ENCODE measurements at regions not wholly inside any gene's neighbourhood (a gene's known extent, or its start where the extent isn't known, plus 50 kb on each side); places are given as distances from the start of the nearest gene placed in this dataset.

DNA sequence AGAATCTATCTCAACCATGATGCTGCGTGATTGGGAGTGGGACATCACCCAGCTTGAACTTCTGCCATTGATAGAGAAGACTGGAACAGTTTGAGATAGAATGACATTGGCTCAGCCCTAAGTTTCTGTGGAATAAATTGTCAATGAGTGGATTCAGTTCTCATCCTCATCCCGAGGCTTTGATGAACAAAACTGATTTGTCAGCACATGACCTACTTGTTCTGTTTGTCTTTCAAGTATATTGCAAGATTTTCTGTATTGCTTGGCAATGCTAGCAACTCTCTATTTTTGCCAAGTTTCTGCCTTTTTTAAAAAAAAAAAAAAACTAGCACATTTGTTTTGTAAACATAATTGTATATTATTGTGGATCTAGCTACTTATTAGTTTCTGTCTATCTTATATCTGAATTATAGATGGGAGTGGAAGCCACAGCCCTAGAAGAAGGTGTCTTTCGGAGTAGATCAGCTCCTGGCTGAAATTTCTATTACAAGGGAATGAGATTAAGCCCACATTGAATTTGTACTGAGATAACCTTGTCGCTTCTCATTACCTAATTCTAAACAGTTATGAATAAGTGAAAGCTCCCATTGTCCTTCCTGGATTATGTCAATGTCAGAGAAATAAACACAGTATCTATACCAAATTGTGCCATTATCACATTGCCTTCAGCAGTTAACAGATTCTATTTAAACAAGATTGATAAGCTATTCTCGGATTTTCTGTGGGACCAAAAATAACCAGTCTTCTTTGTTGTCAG lies 166.1 kb downstream of the TNFSF13B start:
- no peak for DNase-seq

DNA sequence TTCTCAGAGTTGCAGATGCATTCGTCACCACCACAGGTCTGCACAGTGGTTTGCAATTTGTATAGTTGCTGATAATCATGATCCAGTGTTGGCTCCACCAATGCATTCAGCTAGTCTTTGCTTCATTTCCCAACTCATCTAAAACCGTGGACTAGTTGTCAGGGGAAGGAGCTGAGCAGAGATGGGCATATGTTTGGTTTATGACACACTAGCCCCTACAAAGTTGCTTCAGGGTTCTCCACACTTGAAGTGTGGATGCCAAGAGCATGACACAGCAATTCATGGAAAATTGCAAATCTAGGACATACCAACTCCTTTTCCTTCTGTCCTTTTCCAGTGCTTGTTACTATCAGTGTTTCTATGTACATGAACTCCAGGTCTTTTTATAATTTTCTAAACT lies 168.0 kb downstream of the TNFSF13B start:
- DNase-seq: no peak

DNA sequence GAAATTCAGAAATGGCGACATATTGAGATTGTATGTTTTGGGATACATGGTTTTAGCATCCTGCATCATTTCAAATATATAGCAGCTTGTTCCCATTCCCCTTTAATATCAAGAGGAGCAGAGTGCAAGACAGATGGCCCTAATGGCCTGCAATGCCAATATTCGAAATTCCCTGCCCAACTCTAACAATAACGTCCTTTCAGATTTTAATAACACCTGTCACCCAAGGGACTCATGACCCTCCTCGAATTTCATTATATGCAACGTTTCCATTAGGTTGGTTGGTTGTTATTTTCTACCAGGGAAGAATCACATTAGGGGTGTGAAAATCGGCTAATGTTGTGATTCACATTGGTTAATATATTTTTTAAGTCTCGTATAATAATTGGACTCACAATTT lies 170.0 kb downstream of the TNFSF13B start:
- DNase-seq: no peak

- no peak for DNase-seq
These were observed 174.9 kb downstream of the TNFSF13B start for GRCh38 chr13:108444448-108444847.

GRCh38 chr13:108448891-108449290 lies 179.4 kb downstream of the TNFSF13B start:
- DNase-seq: no peak

DNA sequence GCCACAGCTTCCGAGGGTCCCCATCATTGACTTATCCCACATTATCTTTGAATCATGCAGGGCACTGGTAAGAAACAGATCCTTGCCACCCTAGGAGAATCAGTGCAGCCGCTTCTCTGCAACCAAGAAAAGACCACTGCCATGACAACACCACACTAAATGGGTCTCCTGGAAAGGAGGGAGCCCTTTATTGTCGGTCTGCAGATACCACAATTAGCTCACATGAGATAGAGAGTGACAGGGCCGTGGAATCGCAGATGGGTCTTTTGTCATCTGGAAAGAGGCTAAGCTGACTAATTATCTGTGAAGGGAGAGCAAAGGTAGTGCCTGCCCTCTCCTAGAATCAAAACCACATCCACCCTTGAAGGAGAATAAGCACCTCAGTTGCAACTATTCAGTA lies 178.3 kb upstream of the MYO16 start:
- no peak for DNase-seq

DNA sequence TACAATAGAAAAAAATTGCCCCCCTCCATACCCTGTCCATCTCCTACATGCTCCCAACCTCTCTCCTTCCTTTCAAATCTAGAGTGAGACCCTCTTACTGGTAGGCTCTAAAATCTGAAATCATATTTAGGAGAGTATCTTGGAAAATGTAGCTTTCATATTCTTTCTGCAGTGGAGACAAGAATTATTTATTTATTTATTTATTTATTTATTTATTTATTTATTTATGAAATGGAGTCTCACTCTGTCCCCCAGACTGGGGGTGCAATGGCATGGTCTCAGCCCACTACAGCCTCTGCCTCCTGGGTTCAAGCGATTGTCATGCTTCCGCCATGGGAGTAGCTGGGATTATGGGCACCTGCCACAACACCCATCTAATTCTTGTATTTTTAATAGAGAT lies 174.1 kb upstream of the MYO16 start:
- DNase-seq: no peak

GRCh38 chr13:108460043-108460442 lies 169.4 kb upstream of the MYO16 start:
- DNase-seq: no peak

DNA sequence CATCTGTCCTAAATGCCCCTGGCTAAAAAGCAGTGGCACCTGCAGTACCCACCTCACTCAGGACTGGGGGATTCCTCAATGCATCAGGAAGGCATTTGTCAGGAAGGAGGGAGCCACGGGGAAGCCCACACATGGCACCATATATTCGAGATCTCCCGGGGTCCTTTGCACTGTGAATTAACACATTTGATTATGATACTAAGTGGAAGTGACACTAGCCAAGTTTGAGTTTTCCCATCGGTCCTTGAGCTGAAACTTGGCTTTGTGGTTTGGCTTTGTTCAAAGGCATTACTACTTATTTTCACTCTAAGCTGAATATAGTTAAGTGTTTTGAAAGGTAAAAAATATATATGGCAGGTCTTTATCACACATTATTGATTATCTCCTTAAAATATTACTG lies 168.7 kb upstream of the MYO16 start:
- no peak for DNase-seq

- no peak for DNase-seq
These were observed 166.1 kb upstream of the MYO16 start for GRCh38 chr13:108463340-108463739.

DNA sequence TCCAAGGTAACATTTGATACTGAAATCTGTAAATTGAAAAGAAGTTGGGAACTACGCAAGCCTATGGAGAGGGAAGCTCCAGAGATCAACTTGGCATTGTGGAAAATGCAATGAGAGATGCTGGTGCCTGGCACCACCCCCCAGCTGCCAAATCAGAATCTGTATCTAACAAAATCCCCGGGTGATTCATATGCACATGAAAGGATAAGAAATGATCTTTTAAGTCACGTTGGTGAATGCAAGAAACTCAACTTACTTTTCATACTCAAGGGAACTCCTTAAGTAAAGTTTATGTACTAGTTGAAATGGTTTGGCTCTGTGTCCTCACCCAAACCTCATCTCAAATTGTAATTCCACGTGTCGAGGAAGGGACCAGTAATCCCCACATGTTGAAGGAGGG lies 158.5 kb upstream of the MYO16 start:
- no peak for DNase-seq

DNA sequence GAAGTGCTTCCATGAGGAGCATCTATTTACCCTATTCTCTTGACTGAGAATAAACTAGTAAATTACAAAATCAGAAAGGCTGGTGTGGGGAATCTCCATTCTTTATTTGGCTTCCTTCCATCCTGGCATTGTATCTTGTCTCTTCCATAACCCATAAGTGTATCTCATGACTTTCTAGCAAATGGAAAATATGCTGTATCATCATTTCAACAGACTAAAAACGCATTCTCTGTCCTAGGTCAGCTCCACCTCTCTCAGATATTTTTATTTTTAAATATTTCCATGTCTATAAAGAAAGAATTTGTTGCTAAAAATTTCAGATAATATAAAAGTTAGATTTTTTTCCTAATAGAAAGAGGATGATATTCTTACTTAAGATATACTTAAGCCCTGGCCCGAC lies 154.2 kb upstream of the MYO16 start:
- DNase-seq: no peak

GRCh38 chr13:108477376-108477775 lies 152.0 kb upstream of the MYO16 start:
- no peak for DNase-seq

DNA sequence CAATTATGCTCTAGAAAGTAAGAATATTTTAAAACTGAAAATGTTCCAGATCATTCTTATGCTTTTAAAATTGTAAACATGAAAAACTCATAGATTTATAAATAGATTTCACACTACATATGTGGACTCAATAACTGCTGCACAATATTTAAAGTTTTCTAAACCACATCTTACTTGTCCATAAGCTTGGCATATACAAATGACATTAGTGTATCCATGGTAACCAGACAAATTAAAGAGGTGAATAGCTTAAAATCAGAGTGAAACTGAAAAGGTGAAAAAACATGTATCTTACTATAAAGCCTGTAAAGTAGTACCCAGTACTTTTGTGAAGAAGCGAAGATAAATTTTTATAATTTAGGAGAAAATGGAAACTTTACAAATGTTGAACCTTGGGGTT lies 151.2 kb upstream of the MYO16 start:
- no peak for DNase-seq

DNA sequence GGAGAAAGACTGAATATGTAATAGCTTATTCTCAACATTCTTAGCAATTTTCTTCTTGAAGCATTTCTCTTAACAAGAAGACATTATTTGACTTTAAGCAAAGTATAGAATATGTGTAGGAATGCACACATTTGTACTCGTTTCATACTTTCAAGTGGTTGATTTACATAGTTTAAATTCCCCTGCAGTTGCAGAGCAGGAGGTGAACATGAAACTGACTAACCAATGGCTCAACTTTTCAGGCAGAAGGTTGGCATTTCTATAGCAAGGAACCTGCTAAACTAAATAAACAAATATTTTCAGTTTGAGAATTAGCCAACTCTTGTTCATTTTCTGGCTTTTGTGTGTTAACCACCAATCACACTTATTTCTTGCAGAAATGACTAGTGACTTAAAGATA lies 145.4 kb upstream of the MYO16 start:
- DNase-seq: no peak

DNA sequence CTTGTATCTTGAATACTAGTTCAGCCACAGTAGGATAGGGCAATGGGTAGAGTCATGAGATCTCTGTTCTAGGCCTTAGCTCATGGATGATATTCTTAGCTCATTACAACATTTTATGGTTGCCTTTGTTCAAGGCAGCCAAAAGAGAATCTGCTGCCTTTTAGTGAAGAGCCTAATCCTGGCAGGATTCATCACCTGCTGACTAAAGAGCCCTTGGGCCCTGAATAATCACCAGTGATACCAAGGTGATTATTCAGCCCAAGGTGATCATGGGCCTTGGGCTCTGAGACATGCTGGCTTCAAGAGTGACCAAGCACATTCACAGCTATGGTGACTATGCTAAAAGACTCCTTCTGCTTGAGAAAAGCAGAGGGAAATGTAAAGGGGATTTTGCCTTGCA lies 143.3 kb upstream of the MYO16 start:
- no peak for DNase-seq

- no peak for DNase-seq
These were observed 134.3 kb upstream of the MYO16 start for GRCh38 chr13:108494991-108495645.

GRCh38 chr13:108495646-108496361 lies 133.6 kb upstream of the MYO16 start:
- DNase-seq: peak in 2 of 56 donors; percentile 6 to 14

GRCh38 chr13:108496362-108497210 lies 132.8 kb upstream of the MYO16 start:
- peak in 1 of 56 donors; percentile 19 for DNase-seq

DNA sequence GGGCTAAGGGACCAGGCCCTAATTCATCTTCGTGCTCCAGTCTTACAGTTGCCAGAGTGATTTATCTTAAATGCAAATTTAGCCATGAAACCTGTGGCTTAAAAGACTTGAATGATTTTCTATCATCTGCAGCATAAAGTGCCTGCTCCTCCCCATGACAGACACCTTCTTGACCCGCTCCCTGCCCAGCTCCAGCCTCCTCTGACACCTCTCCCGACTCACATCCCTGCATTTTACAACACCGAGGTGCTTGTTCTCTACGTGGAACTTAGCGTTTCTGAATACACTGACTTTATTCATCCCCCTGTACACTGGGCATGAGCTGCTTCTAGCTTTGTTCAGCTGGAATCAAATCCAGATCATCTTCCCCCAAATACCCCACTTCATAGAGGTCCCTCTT lies 128.7 kb upstream of the MYO16 start:
- DNase-seq: no peak

DNA sequence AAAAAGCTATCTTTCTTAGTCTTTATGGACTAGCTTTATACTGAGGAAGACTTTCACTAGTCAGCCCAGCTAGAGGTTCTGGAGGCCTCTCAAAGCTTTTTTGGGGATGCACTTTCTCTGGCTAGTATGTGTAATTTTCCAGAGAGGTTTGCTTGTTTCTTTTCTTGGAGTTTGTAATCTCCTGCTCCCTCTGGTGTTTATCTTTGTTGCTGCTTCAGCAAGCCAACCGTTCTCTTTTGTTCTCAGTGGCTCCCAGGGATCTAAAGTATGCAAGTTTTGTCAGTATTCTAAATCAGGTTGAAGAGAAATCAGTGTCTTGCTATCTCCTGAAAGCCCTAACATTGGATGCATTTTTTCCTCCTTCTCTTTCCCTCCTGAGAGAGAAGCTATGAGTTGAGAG lies 121.1 kb upstream of the MYO16 start:
- DNase-seq: no peak

DNA sequence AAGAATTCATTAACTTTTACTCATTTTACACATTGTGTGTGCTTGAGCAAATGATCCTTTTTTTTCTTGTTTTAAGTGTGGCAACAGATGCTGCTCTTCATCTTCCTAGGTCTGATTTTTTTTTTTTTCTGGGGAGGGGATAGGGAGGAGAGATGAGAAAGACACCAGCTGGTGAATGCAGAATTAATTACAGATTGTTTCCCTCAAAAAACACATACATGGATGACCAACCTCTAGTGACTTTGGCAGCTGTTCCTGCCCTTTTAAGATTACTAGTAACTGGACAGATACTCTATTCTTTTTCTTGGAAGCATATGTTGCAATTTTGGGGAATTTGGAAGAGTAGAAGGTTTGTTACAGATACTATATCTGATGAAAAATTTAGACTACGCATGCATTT lies 103.6 kb upstream of the MYO16 start:
- no peak for DNase-seq
